Heart left ventricle (tissue), 13 donors: ENCODE measurements at regions not wholly inside any gene's neighbourhood (a gene's known extent, or its start where the extent isn't known, plus 50 kb on each side); places are given as distances from the start of the nearest gene placed in this dataset.

Experiments
- CTCF ChIP-seq, 12 donors: fragments of 200-600 bp; sonication (generic) in 4 of 12; IDR thresholded peaks; one replicate each; pipeline versions ENCODE4 v1.5.0 to v1.8.0; 2018 to 2022; ENCODE audit warnings: antibody characterized with exemption in 12 of 12, mild to moderate bottlenecking in 5 of 12
- POLR2A ChIP-seq, 2 donors: fragments of 450-650 bp; IDR thresholded peaks; one replicate each; pipeline ENCODE4 v1.6.1; 2017; ENCODE audit warnings: antibody characterized with exemption in 2 of 2, mild to moderate bottlenecking in 2 of 2, moderate library complexity in 2 of 2
- donor health status: ischemic (EF 13 %, LVEDD 7.1; RV severe dilation, severe dysfunction).
- donor health status: DM: no; HTN: yes; CAD: no.
- donor health status: DM: no; HTN: no; CAD: no.
- donor health status: ischemic (EF 25% LVEDD 6.9; RV normal size, moderate dysfunction).
- donor health status: ischemic (EF 25% LVEDD 5.7; RV mildly dilated, moderate dysfunction).
- donor health status: ischemic (EF 35%, LVEDD 5.7; RV mildly dilated, moderate dysfunction).
- donor health status: nonischemic (EF 11% LVEDD 7.7; RV severe dilation, severe dysfunction).
- donor health status: DM: yes; HTN: yes; CAD: no.
- donor health status: PGD.
- donor health status: ischemic (EF 29% LVEDD 5.4; RV normal size, mild dysfunction).
- donor health status: nonischemic (EF 23%, LVEDD 6.1; RV moderate dilation, normal function).

- TF ChIP-seq POLR2A (IDR thresholded peaks at IDR 0.05) (no peak), CTCF (IDR thresholded peaks at IDR 0.05) (no peak)
Observed at GRCh38 chr2:67268797-67269196, 128.3 kb upstream of the ETAA1 start.
